GM23338 (cell line): ENCODE measurements at regions not wholly inside any gene's neighbourhood (a gene's known extent, or its start where the extent isn't known, plus 50 kb on each side); places are given as distances from the start of the nearest gene placed in this dataset.

Experiments
- EZH2 ChIP-seq: fragments of 200-600 bp; sonication (generic); IDR thresholded peaks from one replicate; pipeline ENCODE4 v1.8.0; 2017; ENCODE audit warnings: antibody characterized with exemption, mild to moderate bottlenecking, low read depth; ENCODE audit not compliant: unreplicated experiment
- EZH2phosphoT487 ChIP-seq: fragments of 200-600 bp; sonication (generic); IDR thresholded peaks from one replicate; pipeline ENCODE4 v1.8.1; 2018; ENCODE audit warnings: antibody characterized with exemption; ENCODE audit not compliant: unreplicated experiment
- NANOG ChIP-seq: IDR thresholded peaks from 2 replicates; pipeline ENCODE4 v1.6.1; 2016; ENCODE audit warnings: antibody characterized with exemption, borderline replicate concordance
- POLR2AphosphoS5 ChIP-seq: IDR thresholded peaks from 2 replicates; pipeline ENCODE4 v1.6.1; 2016; ENCODE audit warnings: antibody characterized with exemption, low read depth
- STAT1 ChIP-seq: IDR thresholded peaks from one replicate; pipeline ENCODE4 v1.6.1; 2016; ENCODE audit warnings: antibody characterized with exemption; ENCODE audit not compliant: unreplicated experiment
- ZNF114 ChIP-seq: fragments of 250-450 bp; sonication (Bioruptor Pico); IDR thresholded peaks from 2 replicates; pipeline ENCODE4 v1.5.0; 2020; ENCODE audit warnings: mild to moderate bottlenecking, moderate library complexity
- ZNF331 ChIP-seq: fragments of 250-450 bp; sonication (Bioruptor Pico); IDR thresholded peaks from 2 replicates; pipeline ENCODE4 v1.5.0; 2020; ENCODE audit warnings: low read depth, mild to moderate bottlenecking, moderate library complexity
- TF ChIP-seq, protein P1 (sequence below): IDR thresholded peaks from 2 replicates; pipeline ENCODE4 v1.6.1; 2016; ENCODE audit warnings: antibody characterized with exemption
- TF ChIP-seq, protein P2 (sequence below): IDR thresholded peaks from one replicate; pipeline ENCODE4 v1.6.1; 2018; ENCODE audit warnings: antibody characterized with exemption; ENCODE audit not compliant: unreplicated experiment

GRCh38 chr2:237271698-237272652 is 142.0 kb downstream of the COL6A3 start (continued):
- TF ChIP-seq, protein P1, sequence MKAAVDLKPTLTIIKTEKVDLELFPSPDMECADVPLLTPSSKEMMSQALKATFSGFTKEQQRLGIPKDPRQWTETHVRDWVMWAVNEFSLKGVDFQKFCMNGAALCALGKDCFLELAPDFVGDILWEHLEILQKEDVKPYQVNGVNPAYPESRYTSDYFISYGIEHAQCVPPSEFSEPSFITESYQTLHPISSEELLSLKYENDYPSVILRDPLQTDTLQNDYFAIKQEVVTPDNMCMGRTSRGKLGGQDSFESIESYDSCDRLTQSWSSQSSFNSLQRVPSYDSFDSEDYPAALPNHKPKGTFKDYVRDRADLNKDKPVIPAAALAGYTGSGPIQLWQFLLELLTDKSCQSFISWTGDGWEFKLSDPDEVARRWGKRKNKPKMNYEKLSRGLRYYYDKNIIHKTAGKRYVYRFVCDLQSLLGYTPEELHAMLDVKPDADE = no peak
- no peak for TF ChIP-seq POLR2AphosphoS5
- TF ChIP-seq STAT1 = no peak
- TF ChIP-seq ZNF331 (CRISPR knock-in tag) = no peak
- TF ChIP-seq EZH2phosphoT487 = no peak
- TF ChIP-seq, protein P2, sequence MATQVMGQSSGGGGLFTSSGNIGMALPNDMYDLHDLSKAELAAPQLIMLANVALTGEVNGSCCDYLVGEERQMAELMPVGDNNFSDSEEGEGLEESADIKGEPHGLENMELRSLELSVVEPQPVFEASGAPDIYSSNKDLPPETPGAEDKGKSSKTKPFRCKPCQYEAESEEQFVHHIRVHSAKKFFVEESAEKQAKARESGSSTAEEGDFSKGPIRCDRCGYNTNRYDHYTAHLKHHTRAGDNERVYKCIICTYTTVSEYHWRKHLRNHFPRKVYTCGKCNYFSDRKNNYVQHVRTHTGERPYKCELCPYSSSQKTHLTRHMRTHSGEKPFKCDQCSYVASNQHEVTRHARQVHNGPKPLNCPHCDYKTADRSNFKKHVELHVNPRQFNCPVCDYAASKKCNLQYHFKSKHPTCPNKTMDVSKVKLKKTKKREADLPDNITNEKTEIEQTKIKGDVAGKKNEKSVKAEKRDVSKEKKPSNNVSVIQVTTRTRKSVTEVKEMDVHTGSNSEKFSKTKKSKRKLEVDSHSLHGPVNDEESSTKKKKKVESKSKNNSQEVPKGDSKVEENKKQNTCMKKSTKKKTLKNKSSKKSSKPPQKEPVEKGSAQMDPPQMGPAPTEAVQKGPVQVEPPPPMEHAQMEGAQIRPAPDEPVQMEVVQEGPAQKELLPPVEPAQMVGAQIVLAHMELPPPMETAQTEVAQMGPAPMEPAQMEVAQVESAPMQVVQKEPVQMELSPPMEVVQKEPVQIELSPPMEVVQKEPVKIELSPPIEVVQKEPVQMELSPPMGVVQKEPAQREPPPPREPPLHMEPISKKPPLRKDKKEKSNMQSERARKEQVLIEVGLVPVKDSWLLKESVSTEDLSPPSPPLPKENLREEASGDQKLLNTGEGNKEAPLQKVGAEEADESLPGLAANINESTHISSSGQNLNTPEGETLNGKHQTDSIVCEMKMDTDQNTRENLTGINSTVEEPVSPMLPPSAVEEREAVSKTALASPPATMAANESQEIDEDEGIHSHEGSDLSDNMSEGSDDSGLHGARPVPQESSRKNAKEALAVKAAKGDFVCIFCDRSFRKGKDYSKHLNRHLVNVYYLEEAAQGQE = no peak
- no peak for TF ChIP-seq ZNF114 (CRISPR knock-in tag)
- no peak for TF ChIP-seq NANOG
- no peak for TF ChIP-seq EZH2
